ENCODE measurements at regions not wholly inside any gene's neighbourhood (a gene's known extent, or its start where the extent isn't known, plus 50 kb on each side); places are given as distances from the start of the nearest gene placed in this dataset.

DNA sequence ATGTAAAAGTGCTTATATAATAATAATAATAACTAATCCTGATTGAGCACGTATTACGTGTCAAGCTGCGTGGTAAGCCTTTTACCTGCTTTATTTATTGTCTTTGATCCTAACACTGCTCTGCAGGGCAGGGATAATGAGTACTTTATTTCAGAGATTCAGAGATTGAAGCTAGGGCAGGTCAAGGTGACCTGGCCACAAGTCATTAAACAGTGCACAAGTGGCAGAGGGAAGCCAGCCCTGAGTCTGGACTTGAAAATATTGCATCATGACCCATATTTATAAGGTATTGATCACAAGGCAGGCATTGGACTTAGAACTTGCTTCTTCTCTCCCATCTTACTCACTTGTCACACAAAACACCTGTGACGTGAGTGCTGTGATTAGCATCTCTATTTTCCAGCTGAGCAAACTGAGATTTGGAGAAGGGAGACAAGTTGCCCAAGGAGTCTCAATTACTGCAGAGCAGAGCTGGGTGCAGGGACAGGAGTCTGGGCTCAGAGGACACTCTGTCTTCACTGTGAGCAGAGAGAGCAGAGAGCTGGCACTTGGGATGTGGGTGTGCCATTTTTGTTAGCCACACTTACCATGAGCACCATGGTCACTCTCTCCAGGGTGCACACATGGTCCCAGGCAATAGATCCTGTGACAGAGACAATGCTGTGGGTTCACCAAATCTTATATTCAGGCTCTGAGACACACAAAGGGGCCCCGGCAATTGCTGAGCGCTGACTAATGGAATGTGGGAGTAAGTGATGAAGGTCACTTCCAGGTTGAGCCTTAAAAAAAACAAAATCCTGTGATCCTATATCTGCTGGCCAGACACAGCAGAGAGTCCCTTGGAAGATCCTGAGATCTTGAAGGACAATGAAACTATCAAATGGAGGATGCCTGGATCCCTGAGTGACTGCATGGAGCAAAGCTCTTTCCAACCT lies 113.2 kb upstream of the MED13L start:
- Histone ChIP-seq H3K4me1 (ENCODE audit: control insufficient read depth in 4 of 4, insufficient read depth in 4 of 4, low read length in 3 of 4) (peaks cover under 1 to 12% (median 6%) of the 10 kb centered on the region in 4 donors), H3K36me3 (ENCODE audit: control insufficient read depth in 4 of 4, insufficient read depth in 3 of 4, low read depth in 1 of 4, low read length in 3 of 4) (no peaks in the 10 kb centered on the region), H3K9me3 (ENCODE audit: control insufficient read depth in 4 of 4, low read length in 3 of 4) (no peaks in the 10 kb centered on the region), H3K27ac (ENCODE audit: low read depth in 1 of 2, low read length in 2 of 2) (no peak overlapping the region), H3K27me3 (ENCODE audit: control insufficient read depth in 4 of 4, insufficient read depth in 4 of 4, low read length in 3 of 4) (no peaks in the 10 kb centered on the region), H3K9ac (ENCODE audit: low read depth in 1 of 2, low read length in 2 of 2) (no peak overlapping the region), H3K4me3 (ENCODE audit: low read depth in 1 of 3, low read length in 3 of 3) (no peak overlapping the region)
- TF ChIP-seq EGR1 (IDR thresholded peaks at IDR 0.05; ENCODE audit: low read depth in 2 of 2) (no peak), HNF4A (conservative IDR thresholded peaks at IDR 0.05) (peak in 1 of 2 donors; percentile 33)
- DNase-seq (ENCODE audit: low spot score), result no peak
- WGBS, result 93% methylated on average over 6 of the region's 6 CpGs

DNA sequence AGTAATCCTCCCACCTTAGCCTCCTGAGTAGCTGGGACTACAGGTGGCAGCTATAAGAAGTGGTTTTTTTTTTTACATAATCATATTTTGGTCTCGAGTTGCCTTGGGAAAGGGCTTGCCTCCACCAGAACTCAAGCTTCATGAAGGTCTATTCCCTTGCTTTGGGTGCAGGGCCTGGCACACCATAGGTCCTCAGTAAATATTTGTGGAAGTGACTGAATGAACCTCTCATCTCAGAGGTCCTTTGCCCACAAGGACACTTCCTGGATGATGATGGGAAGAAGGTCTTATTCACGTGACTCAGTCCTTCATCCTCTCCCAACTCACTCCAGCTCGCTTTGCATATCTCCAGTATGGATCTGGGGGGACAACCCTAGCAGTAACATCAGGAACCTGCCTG lies 114.0 kb upstream of the MED13L start:
- H3K9me3 ChIP-seq (ENCODE audit: control insufficient read depth in 4 of 4, low read length in 3 of 4), result no peaks in the 10 kb centered on the region
- WGBS, result 92% methylated on average over 3 of the region's 3 CpGs
- no peaks in the 10 kb centered on the region for H3K36me3 ChIP-seq (ENCODE audit: control insufficient read depth in 4 of 4, insufficient read depth in 3 of 4, low read depth in 1 of 4, low read length in 3 of 4)
- H3K9ac ChIP-seq (ENCODE audit: low read depth in 1 of 2, low read length in 2 of 2), result no peak overlapping the region
- no peak overlapping the region for H3K27ac ChIP-seq (ENCODE audit: low read depth in 1 of 2, low read length in 2 of 2)
- no peak for DNase-seq (ENCODE audit: low spot score)
- no peaks in the 10 kb centered on the region for H3K27me3 ChIP-seq (ENCODE audit: control insufficient read depth in 4 of 4, insufficient read depth in 4 of 4, low read length in 3 of 4)
- TF ChIP-seq FOXA2 (IDR thresholded peaks at IDR 0.05), result no peak
- no peak for TF ChIP-seq SP1 (IDR thresholded peaks at IDR 0.05)
- no peak for TF ChIP-seq GABPA (IDR thresholded peaks at IDR 0.05 in 1 of 2, conservative IDR thresholded peaks at IDR 0.05 in 1 of 2)
- TF ChIP-seq, protein P1, sequence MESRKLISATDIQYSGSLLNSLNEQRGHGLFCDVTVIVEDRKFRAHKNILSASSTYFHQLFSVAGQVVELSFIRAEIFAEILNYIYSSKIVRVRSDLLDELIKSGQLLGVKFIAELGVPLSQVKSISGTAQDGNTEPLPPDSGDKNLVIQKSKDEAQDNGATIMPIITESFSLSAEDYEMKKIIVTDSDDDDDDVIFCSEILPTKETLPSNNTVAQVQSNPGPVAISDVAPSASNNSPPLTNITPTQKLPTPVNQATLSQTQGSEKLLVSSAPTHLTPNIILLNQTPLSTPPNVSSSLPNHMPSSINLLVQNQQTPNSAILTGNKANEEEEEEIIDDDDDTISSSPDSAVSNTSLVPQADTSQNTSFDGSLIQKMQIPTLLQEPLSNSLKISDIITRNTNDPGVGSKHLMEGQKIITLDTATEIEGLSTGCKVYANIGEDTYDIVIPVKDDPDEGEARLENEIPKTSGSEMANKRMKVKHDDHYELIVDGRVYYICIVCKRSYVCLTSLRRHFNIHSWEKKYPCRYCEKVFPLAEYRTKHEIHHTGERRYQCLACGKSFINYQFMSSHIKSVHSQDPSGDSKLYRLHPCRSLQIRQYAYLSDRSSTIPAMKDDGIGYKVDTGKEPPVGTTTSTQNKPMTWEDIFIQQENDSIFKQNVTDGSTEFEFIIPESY (IDR thresholded peaks at IDR 0.05), result no peak
- TF ChIP-seq FOXA1 (IDR thresholded peaks at IDR 0.05), result no peak
- no peak for TF ChIP-seq YY1 (IDR thresholded peaks at IDR 0.05)
- no peak for TF ChIP-seq RAD21 (IDR thresholded peaks at IDR 0.05)
- TF ChIP-seq, protein P2, sequence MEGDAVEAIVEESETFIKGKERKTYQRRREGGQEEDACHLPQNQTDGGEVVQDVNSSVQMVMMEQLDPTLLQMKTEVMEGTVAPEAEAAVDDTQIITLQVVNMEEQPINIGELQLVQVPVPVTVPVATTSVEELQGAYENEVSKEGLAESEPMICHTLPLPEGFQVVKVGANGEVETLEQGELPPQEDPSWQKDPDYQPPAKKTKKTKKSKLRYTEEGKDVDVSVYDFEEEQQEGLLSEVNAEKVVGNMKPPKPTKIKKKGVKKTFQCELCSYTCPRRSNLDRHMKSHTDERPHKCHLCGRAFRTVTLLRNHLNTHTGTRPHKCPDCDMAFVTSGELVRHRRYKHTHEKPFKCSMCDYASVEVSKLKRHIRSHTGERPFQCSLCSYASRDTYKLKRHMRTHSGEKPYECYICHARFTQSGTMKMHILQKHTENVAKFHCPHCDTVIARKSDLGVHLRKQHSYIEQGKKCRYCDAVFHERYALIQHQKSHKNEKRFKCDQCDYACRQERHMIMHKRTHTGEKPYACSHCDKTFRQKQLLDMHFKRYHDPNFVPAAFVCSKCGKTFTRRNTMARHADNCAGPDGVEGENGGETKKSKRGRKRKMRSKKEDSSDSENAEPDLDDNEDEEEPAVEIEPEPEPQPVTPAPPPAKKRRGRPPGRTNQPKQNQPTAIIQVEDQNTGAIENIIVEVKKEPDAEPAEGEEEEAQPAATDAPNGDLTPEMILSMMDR (IDR thresholded peaks at IDR 0.05; ENCODE audit: low read depth, low read length, missing input control), result no peak
- no peak for TF ChIP-seq RXRA (IDR thresholded peaks at IDR 0.05)
- TF ChIP-seq, protein P3, sequence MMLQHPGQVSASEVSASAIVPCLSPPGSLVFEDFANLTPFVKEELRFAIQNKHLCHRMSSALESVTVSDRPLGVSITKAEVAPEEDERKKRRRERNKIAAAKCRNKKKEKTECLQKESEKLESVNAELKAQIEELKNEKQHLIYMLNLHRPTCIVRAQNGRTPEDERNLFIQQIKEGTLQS (IDR thresholded peaks at IDR 0.05), result no peak
- TF ChIP-seq, protein P4, sequence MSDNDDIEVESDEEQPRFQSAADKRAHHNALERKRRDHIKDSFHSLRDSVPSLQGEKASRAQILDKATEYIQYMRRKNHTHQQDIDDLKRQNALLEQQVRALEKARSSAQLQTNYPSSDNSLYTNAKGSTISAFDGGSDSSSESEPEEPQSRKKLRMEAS (IDR thresholded peaks at IDR 0.05), result no peak
- no peak for TF ChIP-seq NR2F2 (IDR thresholded peaks at IDR 0.05)
- no peak overlapping the region for H3K4me3 ChIP-seq (ENCODE audit: low read depth in 1 of 3, low read length in 3 of 3)
- peaks cover 0 to 8% (median 3%) of the 10 kb centered on the region in 4 donors for H3K4me1 ChIP-seq (ENCODE audit: control insufficient read depth in 4 of 4, insufficient read depth in 4 of 4, low read length in 3 of 4)
